GM12878 (cell line): ENCODE measurements at regions not wholly inside any gene's neighbourhood (a gene's known extent, or its start where the extent isn't known, plus 50 kb on each side); places are given as distances from the start of the nearest gene placed in this dataset.

ENCODE experiments used
- ATAC-seq: fragments of 200-7000 bp; cut with Tn5 transposase; 3 replicates; pipeline ENCODE4 v1.9.1; 2020; ENCODE audit warnings: mild to moderate bottlenecking, moderate library complexity
- BruUV-seq: library from RNA; stranded (reverse); fragments of 400-500 nt; replicated peaks from 2 replicates; lab custom pipeline; 2021; lab: Mats Ljungman, UMichigan
- CTCF ChIA-PET: fragments of 300-600 bp; sonication (Branson Sonifier 250); formaldehyde crosslinking; extraction: SDS; loops from one replicate; lab custom pipeline; 2021; ENCODE audit warnings: inconsistent platforms; lab: Yijun Ruan, JAX
- POLR2A ChIA-PET: fragments of 350-600 bp; formaldehyde crosslinking; extraction: SDS; loops from one replicate; lab custom pipeline; 2021; ENCODE audit warnings: inconsistent platforms; lab: Charles Lee
- RAD21 ChIA-PET: fragments of 300-600 bp; sonication (Branson Sonifier 250); formaldehyde crosslinking; loops from one replicate; lab custom pipeline; 2023; ENCODE audit warnings: antibody characterized with exemption; ENCODE audit not compliant: unreplicated experiment; lab: Charles Lee
- SMC1A ChIA-PET: fragments of 300-600 bp; sonication (Branson Sonifier 250); formaldehyde crosslinking; loops from one replicate; lab custom pipeline; 2023; ENCODE audit not compliant: unreplicated experiment, uncharacterized antibody; lab: Charles Lee
- DNase-seq: peaks from one replicate; pipeline ENCODE4 v3.0.0-alpha.2; 2011; ENCODE audit warnings: low read depth, low spot score
- FAIRE-seq: peaks from 3 replicates; lab custom pipeline; 2011; peaks lifted over from hg19 to GRCh38; lab: Jason Lieb, UNC
- H2AFZ ChIP-seq: 2 replicates; pipeline ENCODE4 v1.6.0; 2011; ENCODE audit warnings: low read depth, low read length, control low read depth; ENCODE audit not compliant: control insufficient read depth
- H3K27ac ChIP-seq: 2 replicates; pipeline ENCODE4 v1.5.1; 2011; ENCODE audit warnings: control low read depth; ENCODE audit not compliant: control insufficient read depth, insufficient read depth
- H3K27me3 ChIP-seq, 2 experiments: replicated peaks in 1 of 2; 2 replicates each; pipeline versions ENCODE4 v1.6.0 to v1.6.1; 2011; ENCODE audit warnings: low read length in 1 of 2; ENCODE audit not compliant: control insufficient read depth in 2 of 2, insufficient read depth in 2 of 2
- H3K36me3 ChIP-seq, 2 experiments: 2 replicates each; pipeline ENCODE4 v1.5.1; 2011; ENCODE audit warnings: low read length in 1 of 2; ENCODE audit not compliant: control insufficient read depth in 2 of 2, insufficient read depth in 2 of 2
- H3K4me1 ChIP-seq: 2 replicates; pipeline ENCODE4 v1.6.1; 2011; ENCODE audit warnings: mild to moderate bottlenecking, low read length, moderate library complexity, mixed read lengths; ENCODE audit not compliant: control insufficient read depth, insufficient read depth
- H3K4me2 ChIP-seq: 2 replicates; pipeline ENCODE4 v1.6.0; 2011; ENCODE audit warnings: control low read depth; ENCODE audit not compliant: control insufficient read depth, insufficient read depth
- H3K4me3 ChIP-seq: fragments of 200-600 bp; sonication (generic); 2 replicates; pipeline ENCODE4 v1.5.1; 2016
- H3K79me2 ChIP-seq: 2 replicates; pipeline ENCODE4 v1.6.0; 2011; ENCODE audit warnings: low read length; ENCODE audit not compliant: control insufficient read depth, insufficient read depth
- H3K9ac ChIP-seq: 2 replicates; pipeline ENCODE4 v1.8.0; 2011; ENCODE audit warnings: low read length, control low read depth, mixed read lengths; ENCODE audit not compliant: control insufficient read depth, insufficient read depth
- H3K9me3 ChIP-seq: replicated peaks from 3 replicates; pipeline ENCODE4 v1.5.1; 2011; ENCODE audit warnings: mild to moderate bottlenecking, low read length; ENCODE audit not compliant: control insufficient read depth, insufficient read depth
- H4K20me1 ChIP-seq: 2 replicates; pipeline ENCODE4 v1.6.0; 2011; ENCODE audit not compliant: control insufficient read depth, insufficient read depth
- ASH2L ChIP-seq: fragments of 300-600, 200-600 bp; sonication (generic); IDR thresholded peaks from 2 replicates; pipeline ENCODE4 v1.6.1; 2017; ENCODE audit warnings: low read depth, mild to moderate bottlenecking, borderline replicate concordance
- DPF2 ChIP-seq: fragments of 450-650 bp; IDR thresholded peaks from 2 replicates; pipeline ENCODE4 v1.6.1; 2017; ENCODE audit warnings: mild to moderate bottlenecking
- MEF2A ChIP-seq: IDR thresholded peaks from 2 replicates; pipeline ENCODE4 v1.6.1; 2011; ENCODE audit warnings: low read depth, mild to moderate bottlenecking, low read length, moderate library complexity; ENCODE audit not compliant: insufficient read depth
- NBN ChIP-seq: fragments of 450-650 bp; IDR thresholded peaks from 2 replicates; pipeline ENCODE4 v1.6.1; 2016
- NRF1 ChIP-seq: conservative IDR thresholded peaks from 2 replicates; pipeline ENCODE4 v1.6.1; 2011; ENCODE audit warnings: mild to moderate bottlenecking, low read depth, low read length, improper control_type of control experiment
- RELA ChIP-seq: fragments of 450-650 bp; IDR thresholded peaks from 2 replicates; pipeline ENCODE4 v1.8.0; 2014; ENCODE audit warnings: borderline replicate concordance; ENCODE audit not compliant: partially characterized antibody
- STAT1 ChIP-seq: fragments of 450-650 bp; conservative IDR thresholded peaks from 2 replicates; pipeline ENCODE4 v1.6.1; 2014; ENCODE audit warnings: antibody characterized with exemption, mild to moderate bottlenecking
- TAF1 ChIP-seq: IDR thresholded peaks from 2 replicates; pipeline ENCODE4 v1.6.1; 2011; ENCODE audit warnings: mild to moderate bottlenecking, low read depth, low read length, borderline replicate concordance
- TCF7 ChIP-seq: IDR thresholded peaks from 2 replicates; pipeline ENCODE4 v1.6.1; 2014; ENCODE audit warnings: antibody characterized with exemption, borderline replicate concordance
- ZNF207 ChIP-seq: fragments of 450-650 bp; IDR thresholded peaks from 2 replicates; pipeline ENCODE4 v1.6.1; 2014; ENCODE audit warnings: antibody characterized with exemption, mild to moderate bottlenecking, borderline replicate concordance
- ZNF384 ChIP-seq: IDR thresholded peaks from 2 replicates; pipeline ENCODE4 v1.6.1; 2012; ENCODE audit warnings: low read depth, mild to moderate bottlenecking, low read length, improper control_type of control experiment, borderline replicate concordance
- ZZZ3 ChIP-seq: IDR thresholded peaks from 2 replicates; pipeline ENCODE4 v1.6.1; 2011; ENCODE audit warnings: low read depth; ENCODE audit not compliant: control insufficient read depth, insufficient read length
- WGBS: methylation state at CpG from one replicate; pipeline ENCODE4 v1.1.6; 2016; ENCODE audit warnings: low lambda C conversion rate; ENCODE audit not compliant: insufficient replicate concordance, insufficient coverage; ENCODE audit errors: missing lambda C conversion rate; 5-methylcytosine and 5-hydroxymethylcytosine counted together
- in situ Hi-C: fragments of 300-500 bp; cut with MboI; formaldehyde crosslinking; loops from 9 replicates; pipeline ENCODE4 v1.14.3; 2018; ENCODE audit warnings: mixed read lengths
- intact Hi-C: fragments of 100-400 bp; cut with micrococcal nuclease; formaldehyde crosslinking; loops from one replicate; pipeline ENCODE4 v1.14.2; 2022; ENCODE audit not compliant: unreplicated experiment
- TF ChIP-seq, protein P1 (sequence below): IDR thresholded peaks from 2 replicates; pipeline ENCODE4 v1.6.1; 2012; ENCODE audit warnings: low read depth, low read length, improper control_type of control experiment
- TF ChIP-seq, protein P2 (sequence below): IDR thresholded peaks from 2 replicates; pipeline ENCODE4 v1.6.1; 2011; ENCODE audit warnings: borderline replicate concordance, low read depth, mild to moderate bottlenecking, moderate library complexity, mixed read lengths, low read length; ENCODE audit not compliant: insufficient read depth; ENCODE audit errors: extremely low read length
- TF ChIP-seq, protein P3 (sequence below): fragments of 450-650 bp; IDR thresholded peaks from 2 replicates; pipeline ENCODE4 v1.6.1; 2018; ENCODE audit warnings: borderline replicate concordance, mild to moderate bottlenecking; ENCODE audit not compliant: partially characterized antibody

DNA sequence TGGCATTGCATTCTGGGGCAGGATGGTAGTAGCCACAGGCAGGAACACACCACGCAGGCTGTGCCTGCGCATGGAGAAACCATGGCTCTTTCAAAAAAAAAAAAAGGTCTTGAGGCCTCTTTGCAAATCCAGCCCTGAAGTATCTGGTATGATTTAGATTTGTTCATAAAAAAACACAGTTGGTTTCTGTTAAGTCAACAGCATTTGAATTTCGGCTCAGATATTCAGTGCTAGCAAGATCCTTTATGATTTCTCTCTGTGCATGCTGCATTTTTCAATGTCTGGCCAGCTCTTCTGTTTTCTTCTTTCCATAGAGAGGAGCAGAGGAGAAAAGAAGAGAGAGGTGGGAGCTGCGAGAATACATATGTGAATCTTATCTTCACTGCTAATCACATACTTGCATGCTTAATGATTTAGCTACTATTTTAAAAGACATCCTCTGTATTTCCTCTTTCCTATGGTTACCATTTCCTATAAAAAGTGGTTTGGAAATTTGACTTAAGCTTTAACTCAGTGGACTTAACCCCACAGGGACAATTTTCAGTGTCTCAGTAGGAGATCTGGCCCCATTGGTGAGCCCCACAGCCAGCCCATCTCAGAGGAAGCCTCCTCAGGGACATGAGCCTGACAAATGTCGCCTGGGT, 214.3 kb upstream of the APCDD1 start:
- no peaks in the 10 kb centered on the region for H3K9me3 ChIP-seq
- ATAC-seq, result no peak
- intact Hi-C loops (no loop called here), in situ Hi-C loops (no loop called here)
- H3K4me3 ChIP-seq, result no peak overlapping the region
- ChIA-PET CTCF (no interaction called here), POLR2A (interaction anchor here (0.6 kb wide), 1 partner anchor 487 kb away, joined by 4 read pairs; no protein-coding TSS in a partner anchor), SMC1A (no interaction called here), RAD21 (no interaction called here)
- H3K4me1 ChIP-seq, result no peaks in the 10 kb centered on the region
- H2AFZ ChIP-seq, result no peak overlapping the region
- no peaks in the 10 kb centered on the region for H4K20me1 ChIP-seq
- DNase-seq, result no peak
- no peaks in the 10 kb centered on the region for H3K79me2 ChIP-seq
- no peak overlapping the region for H3K4me2 ChIP-seq
- no TSS peak for BruUV-seq
- no peak for FAIRE-seq
- H3K27ac ChIP-seq, result no peak overlapping the region
- no peaks in the 10 kb centered on the region for H3K36me3 ChIP-seq
- TF ChIP-seq RELA (no peak), ZNF384 (no peak), STAT1 (no peak), ZZZ3 (no peak), ASH2L (no peak)
- TF ChIP-seq, protein P1, sequence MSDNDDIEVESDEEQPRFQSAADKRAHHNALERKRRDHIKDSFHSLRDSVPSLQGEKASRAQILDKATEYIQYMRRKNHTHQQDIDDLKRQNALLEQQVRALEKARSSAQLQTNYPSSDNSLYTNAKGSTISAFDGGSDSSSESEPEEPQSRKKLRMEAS, result no peak
- 37% methylated on average over 5 of the region's 5 CpGs for WGBS
- no peak overlapping the region for H3K9ac ChIP-seq
- peaks cover 0 to 2% of the 10 kb centered on the region in 2 experiments; a peak in 1 of 4 replicates for H3K27me3 ChIP-seq

DNA sequence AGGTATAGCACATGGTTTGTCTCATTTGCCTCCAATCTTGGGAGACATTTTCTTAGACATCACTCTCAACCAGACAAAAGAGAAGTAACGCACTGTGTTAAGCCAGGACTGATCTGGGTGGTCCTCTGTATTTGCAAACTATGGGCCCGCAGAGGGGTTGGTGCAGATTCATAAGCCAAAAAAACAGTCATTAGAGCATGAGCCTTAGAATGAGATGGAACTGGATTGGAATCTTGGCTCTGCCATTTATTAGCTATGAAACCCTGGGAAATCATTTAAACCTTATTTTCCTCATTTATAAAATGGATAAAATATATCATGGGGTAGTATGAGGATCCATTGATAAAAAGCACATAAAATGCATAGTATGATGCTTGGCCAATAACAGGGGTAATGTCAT, 213.5 kb upstream of the APCDD1 start:
- DNase-seq (no peak), FAIRE-seq (no peak), ATAC-seq (no peak)
- Histone ChIP-seq H3K79me2 (no peaks in the 10 kb centered on the region), H3K27me3 (peaks cover 0 to 2% of the 10 kb centered on the region in 2 experiments; a peak in 2 of 4 replicates), H3K9ac (no peak overlapping the region), H3K36me3 (no peaks in the 10 kb centered on the region), H3K4me3 (no peak overlapping the region), H4K20me1 (no peaks in the 10 kb centered on the region), H3K4me1 (no peaks in the 10 kb centered on the region), H3K9me3 (no peaks in the 10 kb centered on the region), H3K4me2 (no peak overlapping the region), H3K27ac (no peak overlapping the region), H2AFZ (no peak overlapping the region)
- BruUV-seq, result no TSS peak
- CTCF ChIA-PET, result no interaction called here
- SMC1A ChIA-PET, result no interaction called here
- intact Hi-C loops (no loop called here), in situ Hi-C loops (no loop called here)
- RAD21 ChIA-PET, result no interaction called here
- 30% methylated on average over 2 of the region's 2 CpGs for WGBS
- POLR2A ChIA-PET, result no interaction called here
- TF ChIP-seq, protein P2, sequence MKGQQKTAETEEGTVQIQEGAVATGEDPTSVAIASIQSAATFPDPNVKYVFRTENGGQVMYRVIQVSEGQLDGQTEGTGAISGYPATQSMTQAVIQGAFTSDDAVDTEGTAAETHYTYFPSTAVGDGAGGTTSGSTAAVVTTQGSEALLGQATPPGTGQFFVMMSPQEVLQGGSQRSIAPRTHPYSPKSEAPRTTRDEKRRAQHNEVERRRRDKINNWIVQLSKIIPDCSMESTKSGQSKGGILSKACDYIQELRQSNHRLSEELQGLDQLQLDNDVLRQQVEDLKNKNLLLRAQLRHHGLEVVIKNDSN, result no peak
- TF ChIP-seq, protein P3, sequence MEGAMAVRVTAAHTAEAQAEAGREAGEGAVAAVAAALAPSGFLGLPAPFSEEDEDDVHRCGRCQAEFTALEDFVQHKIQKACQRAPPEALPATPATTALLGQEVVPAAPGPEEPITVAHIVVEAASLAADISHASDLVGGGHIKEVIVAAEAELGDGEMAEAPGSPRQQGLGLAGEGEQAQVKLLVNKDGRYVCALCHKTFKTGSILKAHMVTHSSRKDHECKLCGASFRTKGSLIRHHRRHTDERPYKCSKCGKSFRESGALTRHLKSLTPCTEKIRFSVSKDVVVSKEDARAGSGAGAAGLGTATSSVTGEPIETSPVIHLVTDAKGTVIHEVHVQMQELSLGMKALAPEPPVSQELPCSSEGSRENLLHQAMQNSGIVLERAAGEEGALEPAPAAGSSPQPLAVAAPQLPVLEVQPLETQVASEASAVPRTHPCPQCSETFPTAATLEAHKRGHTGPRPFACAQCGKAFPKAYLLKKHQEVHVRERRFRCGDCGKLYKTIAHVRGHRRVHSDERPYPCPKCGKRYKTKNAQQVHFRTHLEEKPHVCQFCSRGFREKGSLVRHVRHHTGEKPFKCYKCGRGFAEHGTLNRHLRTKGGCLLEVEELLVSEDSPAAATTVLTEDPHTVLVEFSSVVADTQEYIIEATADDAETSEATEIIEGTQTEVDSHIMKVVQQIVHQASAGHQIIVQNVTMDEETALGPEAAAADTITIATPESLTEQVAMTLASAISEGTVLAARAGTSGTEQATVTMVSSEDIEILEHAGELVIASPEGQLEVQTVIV, result no peak
- no peak for TF ChIP-seq TAF1
- TF ChIP-seq TCF7, result no peak
- no peak for TF ChIP-seq NBN
- no peak for TF ChIP-seq DPF2
- no peak for TF ChIP-seq NRF1
- no peak for TF ChIP-seq ZNF207
- TF ChIP-seq MEF2A, result no peak
